Sigmoid colon (tissue), 6 donors: ENCODE measurements at regions not wholly inside any gene's neighbourhood (a gene's known extent, or its start where the extent isn't known, plus 50 kb on each side); places are given as distances from the start of the nearest gene placed in this dataset.

Experiments
- DNase-seq: peaks from one replicate; pipeline ENCODE4 v3.0.0-alpha.2; 2019
- H3K27ac ChIP-seq, 4 donors: fragments of 200-600 bp; sonication (generic); one replicate each; pipeline ENCODE4 v1.5.1; 2016 to 2019; ENCODE audit warnings: mild to moderate bottlenecking in 1 of 4
- H3K27me3 ChIP-seq, 3 donors: fragments of 200-600 bp; sonication (generic); one replicate each; pipeline ENCODE4 v1.5.1; 2019; ENCODE audit warnings: mild to moderate bottlenecking in 1 of 3
- H3K36me3 ChIP-seq, 4 donors: fragments of 200-600 bp; sonication (generic); one replicate each; pipeline ENCODE4 v1.5.1; 2016 to 2019
- H3K4me1 ChIP-seq, 4 donors: fragments of 200-600 bp; sonication (generic); one replicate each; pipeline ENCODE4 v1.5.1; 2017 to 2019
- H3K4me3 ChIP-seq, 4 donors: fragments of 200-600 bp; sonication (generic); one replicate each; pipeline ENCODE4 v1.5.1; 2017 to 2019; ENCODE audit warnings: mild to moderate bottlenecking in 2 of 4, moderate library complexity in 1 of 4
- H3K9me3 ChIP-seq, 4 donors: fragments of 200-600 bp in 3 of 4; sonication (generic) in 3 of 4; one replicate each; pipeline versions ENCODE4 v1.5.1 to v1.6.1; 2013 to 2019
- EP300 ChIP-seq, 4 donors: sonication (generic); formaldehyde crosslinking; IDR thresholded peaks; one replicate each; pipeline ENCODE4 v1.6.1; 2017; ENCODE audit warnings: antibody characterized with exemption in 4 of 4
- POLR2A ChIP-seq, 2 donors: fragments of 450-650 bp; IDR thresholded peaks; one replicate each; pipeline ENCODE4 v1.6.1; 2016; ENCODE audit warnings: antibody characterized with exemption in 2 of 2, mild to moderate bottlenecking in 2 of 2, moderate library complexity in 2 of 2
- POLR2AphosphoS5 ChIP-seq, 4 donors: sonication (generic); formaldehyde crosslinking; IDR thresholded peaks; one replicate each; pipeline ENCODE4 v1.6.1; 2017; ENCODE audit warnings: antibody characterized with exemption in 4 of 4
- WGBS, 2 donors: extraction: QIAGEN DNeasy Blood & Tissue Kit; methylation state at CpG; one replicate each; pipeline ENCODE4 v1.1.7; 2013; 5-methylcytosine and 5-hydroxymethylcytosine counted together
- intact Hi-C: fragments of 100-400 bp; cut with DNase I; formaldehyde crosslinking; loops from one replicate; pipeline ENCODE4 v1.15.1; 2023
- TF ChIP-seq, protein P1 (sequence below), 4 experiments: fragments of 450-650 bp in 3 of 4; fragments of 200-600 bp in 1 of 4; IDR thresholded peaks; one replicate each; pipeline ENCODE4 v1.5.1; 2016 to 2019; ENCODE audit warnings: antibody characterized with exemption in 4 of 4, mild to moderate bottlenecking in 3 of 4, moderate library complexity in 2 of 4
- donor health status: healthy with polysubstance abuse.
- donor health status: healthy.

- Histone ChIP-seq H3K27me3 (no peaks in the 10 kb centered on the region), H3K27ac (no peak overlapping the region), H3K4me1 (no peaks in the 10 kb centered on the region), H3K4me3 (no peak overlapping the region), H3K9me3 (no peaks in the 10 kb centered on the region), H3K36me3 (no peaks in the 10 kb centered on the region)
- TF ChIP-seq POLR2AphosphoS5 (IDR thresholded peaks at IDR 0.05) (no peak), POLR2A (IDR thresholded peaks at IDR 0.05) (no peak), EP300 (IDR thresholded peaks at IDR 0.05) (no peak)
- TF ChIP-seq, protein P1, sequence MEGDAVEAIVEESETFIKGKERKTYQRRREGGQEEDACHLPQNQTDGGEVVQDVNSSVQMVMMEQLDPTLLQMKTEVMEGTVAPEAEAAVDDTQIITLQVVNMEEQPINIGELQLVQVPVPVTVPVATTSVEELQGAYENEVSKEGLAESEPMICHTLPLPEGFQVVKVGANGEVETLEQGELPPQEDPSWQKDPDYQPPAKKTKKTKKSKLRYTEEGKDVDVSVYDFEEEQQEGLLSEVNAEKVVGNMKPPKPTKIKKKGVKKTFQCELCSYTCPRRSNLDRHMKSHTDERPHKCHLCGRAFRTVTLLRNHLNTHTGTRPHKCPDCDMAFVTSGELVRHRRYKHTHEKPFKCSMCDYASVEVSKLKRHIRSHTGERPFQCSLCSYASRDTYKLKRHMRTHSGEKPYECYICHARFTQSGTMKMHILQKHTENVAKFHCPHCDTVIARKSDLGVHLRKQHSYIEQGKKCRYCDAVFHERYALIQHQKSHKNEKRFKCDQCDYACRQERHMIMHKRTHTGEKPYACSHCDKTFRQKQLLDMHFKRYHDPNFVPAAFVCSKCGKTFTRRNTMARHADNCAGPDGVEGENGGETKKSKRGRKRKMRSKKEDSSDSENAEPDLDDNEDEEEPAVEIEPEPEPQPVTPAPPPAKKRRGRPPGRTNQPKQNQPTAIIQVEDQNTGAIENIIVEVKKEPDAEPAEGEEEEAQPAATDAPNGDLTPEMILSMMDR (IDR thresholded peaks at IDR 0.05) = no peak
- DNase-seq = peak; percentile 59
- intact Hi-C loops = no loop called here
- WGBS, 2 donors = 84 to 89% methylated on average over 6 of the region's 6 CpGs
Measured at GRCh38 chr3:78281381-78281780, 1241.5 kb downstream of the ROBO2 start.

DNA sequence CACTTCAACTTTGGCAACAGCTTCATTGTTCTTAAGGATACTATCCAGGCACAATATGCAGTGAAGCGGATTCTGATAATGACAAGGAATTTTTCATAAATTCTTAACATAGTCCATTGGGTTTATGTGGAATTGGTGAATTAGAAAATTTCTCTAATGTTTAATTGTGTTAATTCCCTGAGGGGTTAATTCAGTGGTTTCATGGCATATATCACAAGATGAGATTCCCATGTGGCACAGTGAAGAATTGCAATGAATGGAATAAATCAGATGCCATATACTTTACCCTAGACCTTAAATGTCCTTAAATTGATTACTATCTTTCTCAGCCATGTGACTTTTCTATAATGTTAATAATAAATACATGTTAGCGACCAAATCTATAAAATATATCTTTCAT lies 1244.1 kb downstream of the ROBO2 start:
- H3K9me3 ChIP-seq = no peaks in the 10 kb centered on the region
- intact Hi-C loops = no loop called here
- no peaks in the 10 kb centered on the region for H3K36me3 ChIP-seq
- H3K27ac ChIP-seq = no peak overlapping the region
- TF ChIP-seq, protein P1 (IDR thresholded peaks at IDR 0.05) = no peak
- TF ChIP-seq POLR2A (IDR thresholded peaks at IDR 0.05) (no peak), EP300 (IDR thresholded peaks at IDR 0.05) (no peak), POLR2AphosphoS5 (IDR thresholded peaks at IDR 0.05) (no peak)
- H3K4me3 ChIP-seq = no peak overlapping the region
- 82 to 91% methylated on average over 2 of the region's 2 CpGs for WGBS, 2 donors
- no peaks in the 10 kb centered on the region for H3K27me3 ChIP-seq
- no peak for DNase-seq
- no peaks in the 10 kb centered on the region for H3K4me1 ChIP-seq

GRCh38 chr3:78285032-78285728 lies 1245.3 kb downstream of the ROBO2 start:
- no peak for TF ChIP-seq POLR2A (IDR thresholded peaks at IDR 0.05)
- no peak for TF ChIP-seq POLR2AphosphoS5 (IDR thresholded peaks at IDR 0.05)
- TF ChIP-seq, protein P1 (IDR thresholded peaks at IDR 0.05) = no peak
- Histone ChIP-seq H3K9me3 (no peaks in the 10 kb centered on the region), H3K27ac (no peak overlapping the region), H3K4me3 (no peak overlapping the region), H3K4me1 (no peaks in the 10 kb centered on the region), H3K36me3 (no peaks in the 10 kb centered on the region), H3K27me3 (no peaks in the 10 kb centered on the region)
- DNase-seq = no peak
- intact Hi-C loops = no loop called here
- 58 to 65% methylated on average over 6 of the region's 6 CpGs for WGBS, 2 donors

GRCh38 chr3:78287085-78287484 lies 1247.2 kb downstream of the ROBO2 start:
- Histone ChIP-seq H3K27ac (no peak overlapping the region), H3K9me3 (no peaks in the 10 kb centered on the region), H3K27me3 (no peaks in the 10 kb centered on the region), H3K4me3 (no peak overlapping the region), H3K36me3 (no peaks in the 10 kb centered on the region), H3K4me1 (no peaks in the 10 kb centered on the region)
- TF ChIP-seq, protein P1 (IDR thresholded peaks at IDR 0.05) = no peak
- TF ChIP-seq POLR2A (IDR thresholded peaks at IDR 0.05) (no peak), EP300 (IDR thresholded peaks at IDR 0.05) (no peak), POLR2AphosphoS5 (IDR thresholded peaks at IDR 0.05) (no peak)
- DNase-seq = no peak
- intact Hi-C loops = no loop called here

DNA sequence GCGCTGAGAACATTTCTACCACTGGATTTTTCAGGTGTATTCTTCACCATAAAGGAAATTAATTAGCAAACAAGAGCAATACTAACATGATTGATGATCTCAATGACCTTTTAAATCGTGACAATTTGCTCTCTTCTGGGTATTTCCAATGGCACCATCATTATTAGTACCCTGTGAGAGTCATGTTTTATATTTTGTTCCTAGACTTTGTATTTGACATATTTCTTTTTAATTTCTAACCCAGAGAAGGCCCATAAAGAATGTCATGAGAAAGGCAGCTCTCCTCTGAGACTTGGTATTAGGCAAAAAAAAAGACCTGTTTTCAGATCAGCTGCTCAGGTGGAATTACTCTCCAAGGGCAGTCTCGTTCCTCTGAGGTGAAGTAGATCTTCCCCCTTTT lies 1253.4 kb downstream of the ROBO2 start:
- WGBS, 2 donors = 55 to 76% methylated on average over 3 of the region's 3 CpGs
- H3K27me3 ChIP-seq = no peaks in the 10 kb centered on the region
- TF ChIP-seq POLR2A (IDR thresholded peaks at IDR 0.05) (no peak), EP300 (IDR thresholded peaks at IDR 0.05) (no peak), POLR2AphosphoS5 (IDR thresholded peaks at IDR 0.05) (no peak)
- TF ChIP-seq, protein P1 (IDR thresholded peaks at IDR 0.05) = no peak
- intact Hi-C loops = no loop called here
- no peak overlapping the region for H3K4me3 ChIP-seq
- no peaks in the 10 kb centered on the region for H3K4me1 ChIP-seq
- no peak overlapping the region for H3K27ac ChIP-seq
- DNase-seq = no peak
- H3K36me3 ChIP-seq = no peaks in the 10 kb centered on the region
- H3K9me3 ChIP-seq = no peaks in the 10 kb centered on the region
